Activated naive CD4-positive, alpha-beta T cell treated with anti-CD3 and anti-CD28 coated beads, Interleukin-2, amount 50 U/mL, for 24 hours (primary cell): ENCODE measurements at regions not wholly inside any gene's neighbourhood (a gene's known extent, or its start where the extent isn't known, plus 50 kb on each side); places are given as distances from the start of the nearest gene placed in this dataset.
"Not testable (repeated sequence)": the region's sequence is repeated elsewhere in the genome, so short reads cannot be mapped to it uniquely, and the experiment has no call there.

Experiments used
- H3K27ac Mint-ChIP-seq: one replicate; pipeline ENCODE4 v1.8.0; 2021; ENCODE audit warnings: mild to moderate bottlenecking, mixed read lengths
- H3K27me3 Mint-ChIP-seq: one replicate; pipeline ENCODE4 v1.8.0; 2021; ENCODE audit warnings: mixed read lengths
- H3K36me3 Mint-ChIP-seq: one replicate; pipeline ENCODE4 v1.8.0; 2021; ENCODE audit warnings: mixed read lengths
- H3K4me1 Mint-ChIP-seq: one replicate; pipeline ENCODE4 v1.8.0; 2021; ENCODE audit warnings: mixed read lengths
- H3K4me3 Mint-ChIP-seq: one replicate; pipeline ENCODE4 v1.8.0; 2021; ENCODE audit warnings: mild to moderate bottlenecking, mixed read lengths
- H3K9me3 Mint-ChIP-seq: one replicate; pipeline ENCODE4 v1.8.0; 2021; ENCODE audit warnings: mixed read lengths

- Mint-ChIP-seq H3K4me1 (no peaks in the 10 kb centered on the region), H3K4me3 (no peak overlapping the region), H3K9me3 (no peaks in the 10 kb centered on the region), H3K27ac (no peak overlapping the region), H3K27me3 (no peaks in the 10 kb centered on the region), H3K36me3 (no peaks in the 10 kb centered on the region)
These were observed 76.7 kb upstream of the VKORC1L1 start for GRCh38 chr7:65796205-65796604.

GRCh38 chr7:65797086-65797485 lies 75.8 kb upstream of the VKORC1L1 start:
- not testable (repeated sequence) for H3K4me3 Mint-ChIP-seq, H3K36me3 Mint-ChIP-seq, H3K9me3 Mint-ChIP-seq, H3K27me3 Mint-ChIP-seq, H3K4me1 Mint-ChIP-seq, H3K27ac Mint-ChIP-seq

- not testable (repeated sequence) for H3K9me3 Mint-ChIP-seq, H3K4me1 Mint-ChIP-seq, H3K4me3 Mint-ChIP-seq, H3K27ac Mint-ChIP-seq, H3K27me3 Mint-ChIP-seq, H3K36me3 Mint-ChIP-seq
These were observed 75.3 kb upstream of the VKORC1L1 start for GRCh38 chr7:65797566-65797965.

GRCh38 chr7:65798111-65799075 lies 74.5 kb upstream of the VKORC1L1 start:
- no peaks in the 10 kb centered on the region for H3K4me1 Mint-ChIP-seq
- H3K36me3 Mint-ChIP-seq, result no peaks in the 10 kb centered on the region
- H3K27me3 Mint-ChIP-seq, result no peaks in the 10 kb centered on the region
- no peaks in the 10 kb centered on the region for H3K9me3 Mint-ChIP-seq
- no peak overlapping the region for H3K4me3 Mint-ChIP-seq
- no peak overlapping the region for H3K27ac Mint-ChIP-seq

- not testable (repeated sequence) for H3K4me3 Mint-ChIP-seq, H3K27me3 Mint-ChIP-seq, H3K4me1 Mint-ChIP-seq, H3K27ac Mint-ChIP-seq, H3K36me3 Mint-ChIP-seq, H3K9me3 Mint-ChIP-seq
These were observed 72.7 kb upstream of the VKORC1L1 start for GRCh38 chr7:65800191-65800590.

GRCh38 chr7:65800890-65801341 lies 72.0 kb upstream of the VKORC1L1 start:
- Mint-ChIP-seq H3K36me3 (no peaks in the 10 kb centered on the region), H3K27ac (no peak overlapping the region), H3K4me1 (no peaks in the 10 kb centered on the region), H3K9me3 (no peaks in the 10 kb centered on the region), H3K4me3 (no peak overlapping the region), H3K27me3 (no peaks in the 10 kb centered on the region)

GRCh38 chr7:65804887-65805286 lies 68.0 kb upstream of the VKORC1L1 start:
- Mint-ChIP-seq H3K27me3 (no peaks in the 10 kb centered on the region), H3K9me3 (no peaks in the 10 kb centered on the region), H3K4me3 (no peak overlapping the region), H3K4me1 (no peaks in the 10 kb centered on the region), H3K36me3 (no peaks in the 10 kb centered on the region), H3K27ac (no peak overlapping the region)

- not testable (repeated sequence) for H3K27ac Mint-ChIP-seq
These were observed 65.8 kb upstream of the VKORC1L1 start for GRCh38 chr7:65807067-65807466.

GRCh38 chr7:65809259-65809981 lies 63.5 kb upstream of the VKORC1L1 start:
- Mint-ChIP-seq H3K27me3 (no peaks in the 10 kb centered on the region), H3K27ac (no peak overlapping the region), H3K36me3 (no peaks in the 10 kb centered on the region), H3K4me3 (no peak overlapping the region), H3K4me1 (no peaks in the 10 kb centered on the region), H3K9me3 (no peaks in the 10 kb centered on the region)

More at GRCh38 chr7:65807067-65807466, 65.8 kb upstream of the VKORC1L1 start:
- not testable (repeated sequence) for H3K4me1 Mint-ChIP-seq, H3K9me3 Mint-ChIP-seq, H3K27me3 Mint-ChIP-seq, H3K4me3 Mint-ChIP-seq, H3K36me3 Mint-ChIP-seq

- Mint-ChIP-seq H3K9me3 (no peaks in the 10 kb centered on the region), H3K27ac (no peak overlapping the region), H3K4me1 (no peaks in the 10 kb centered on the region), H3K27me3 (no peaks in the 10 kb centered on the region), H3K36me3 (peaks cover 4% of the 10 kb centered on the region), H3K4me3 (no peak overlapping the region)
These were observed 62.9 kb upstream of the VKORC1L1 start for GRCh38 chr7:65809982-65810288.

- Mint-ChIP-seq H3K27ac (no peak overlapping the region), H3K36me3 (peaks cover 4% of the 10 kb centered on the region)
These were observed 60.6 kb upstream of the VKORC1L1 start for GRCh38 chr7:65812281-65812680.

GRCh38 chr7:65814556-65815167 lies 58.2 kb upstream of the VKORC1L1 start:
- not testable (repeated sequence) for H3K9me3 Mint-ChIP-seq, H3K27ac Mint-ChIP-seq, H3K4me3 Mint-ChIP-seq, H3K4me1 Mint-ChIP-seq, H3K36me3 Mint-ChIP-seq, H3K27me3 Mint-ChIP-seq

More at GRCh38 chr7:65812281-65812680, 60.6 kb upstream of the VKORC1L1 start:
- no peak overlapping the region for H3K4me3 Mint-ChIP-seq
- H3K27me3 Mint-ChIP-seq, result no peaks in the 10 kb centered on the region
- H3K9me3 Mint-ChIP-seq, result no peaks in the 10 kb centered on the region
- no peaks in the 10 kb centered on the region for H3K4me1 Mint-ChIP-seq

- H3K27ac Mint-ChIP-seq, result no peak overlapping the region
- H3K9me3 Mint-ChIP-seq, result no peaks in the 10 kb centered on the region
- no peaks in the 10 kb centered on the region for H3K4me1 Mint-ChIP-seq
- H3K27me3 Mint-ChIP-seq, result no peaks in the 10 kb centered on the region
- H3K4me3 Mint-ChIP-seq, result no peak overlapping the region
- no peaks in the 10 kb centered on the region for H3K36me3 Mint-ChIP-seq
These were observed 52.5 kb upstream of the VKORC1L1 start for GRCh38 chr7:65820287-65820950.
